H1 (cell line): ENCODE measurements at regions not wholly inside any gene's neighbourhood (a gene's known extent, or its start where the extent isn't known, plus 50 kb on each side); places are given as distances from the start of the nearest gene placed in this dataset.

Experiments used
- ASH2L ChIP-seq: fragments of 200-600, 300-600 bp; sonication (generic); IDR thresholded peaks from one replicate; pipeline ENCODE4 v1.7.1; 2017; ENCODE audit warnings: low read length
- CHD2 ChIP-seq: IDR thresholded peaks from 2 replicates; pipeline ENCODE4 v1.6.1; 2012; ENCODE audit warnings: low read length, improper control_type of control experiment
- PHF8 ChIP-seq: fragments of 200-600 bp; sonication (generic); conservative IDR thresholded peaks from 2 replicates; pipeline ENCODE4 v1.7.1; 2012; ENCODE audit warnings: low read depth, mild to moderate bottlenecking, inconsistent platforms, low read length, moderate library complexity
- TAF1 ChIP-seq: IDR thresholded peaks from 2 replicates; pipeline ENCODE4 v1.6.1; 2011; ENCODE audit warnings: mild to moderate bottlenecking, low read depth, low read length
- TF ChIP-seq, protein P1 (sequence below), 3 experiments: IDR thresholded peaks; 1 replicate in 2 of 3; 2 replicates in 1 of 3; pipeline versions ENCODE4 v1.5.1 to v1.6.1; 2011; ENCODE audit warnings: low read length in 3 of 3, mild to moderate bottlenecking in 3 of 3, inconsistent platforms in 2 of 3, low read depth in 1 of 3, moderate library complexity in 1 of 3; ENCODE audit not compliant: insufficient read depth in 1 of 3; ENCODE audit errors: control extremely low read depth in 1 of 3

- no peak for TF ChIP-seq ASH2L
- TF ChIP-seq, protein P1, sequence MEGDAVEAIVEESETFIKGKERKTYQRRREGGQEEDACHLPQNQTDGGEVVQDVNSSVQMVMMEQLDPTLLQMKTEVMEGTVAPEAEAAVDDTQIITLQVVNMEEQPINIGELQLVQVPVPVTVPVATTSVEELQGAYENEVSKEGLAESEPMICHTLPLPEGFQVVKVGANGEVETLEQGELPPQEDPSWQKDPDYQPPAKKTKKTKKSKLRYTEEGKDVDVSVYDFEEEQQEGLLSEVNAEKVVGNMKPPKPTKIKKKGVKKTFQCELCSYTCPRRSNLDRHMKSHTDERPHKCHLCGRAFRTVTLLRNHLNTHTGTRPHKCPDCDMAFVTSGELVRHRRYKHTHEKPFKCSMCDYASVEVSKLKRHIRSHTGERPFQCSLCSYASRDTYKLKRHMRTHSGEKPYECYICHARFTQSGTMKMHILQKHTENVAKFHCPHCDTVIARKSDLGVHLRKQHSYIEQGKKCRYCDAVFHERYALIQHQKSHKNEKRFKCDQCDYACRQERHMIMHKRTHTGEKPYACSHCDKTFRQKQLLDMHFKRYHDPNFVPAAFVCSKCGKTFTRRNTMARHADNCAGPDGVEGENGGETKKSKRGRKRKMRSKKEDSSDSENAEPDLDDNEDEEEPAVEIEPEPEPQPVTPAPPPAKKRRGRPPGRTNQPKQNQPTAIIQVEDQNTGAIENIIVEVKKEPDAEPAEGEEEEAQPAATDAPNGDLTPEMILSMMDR (IDR thresholded peaks at IDR 0.05; ENCODE audit: control extremely low read depth in 1 of 3, insufficient read depth in 1 of 3, low read depth in 1 of 3, low read length in 3 of 3), result no peak
- TF ChIP-seq PHF8, result no peak
- no peak for TF ChIP-seq CHD2
- no peak for TF ChIP-seq TAF1
These were observed 300.1 kb downstream of the SPRY1 start for GRCh38 chr4:123696687-123697086.
